ENCODE measurements at regions not wholly inside any gene's neighbourhood (a gene's known extent, or its start where the extent isn't known, plus 50 kb on each side); places are given as distances from the start of the nearest gene placed in this dataset.

- no peak for DNase-seq
Observed at GRCh38 chr14:46279776-46280175, 371.8 kb downstream of the RPL10L start.

GRCh38 chr14:46279327-46279726 is 372.3 kb downstream of the RPL10L start:
- DNase-seq, result no peak

- DNase-seq, result no peak
Observed at GRCh38 chr14:46259536-46259935, 392.0 kb downstream of the RPL10L start.

- no peak for DNase-seq
Observed at GRCh38 chr14:46256381-46256780, 395.2 kb downstream of the RPL10L start.

GRCh38 chr14:46250113-46250703 is 401.4 kb downstream of the RPL10L start:
- peak; percentile 9 for DNase-seq

GRCh38 chr14:46248001-46248630 is 403.5 kb downstream of the RPL10L start:
- DNase-seq, result no peak

GRCh38 chr14:46245276-46245675 is 406.3 kb downstream of the RPL10L start:
- no peak for DNase-seq

GRCh38 chr14:46233786-46234185 is 417.8 kb downstream of the RPL10L start:
- no peak for DNase-seq

- no peak for DNase-seq
Observed at GRCh38 chr14:46230540-46230939, 421.0 kb downstream of the RPL10L start.

- DNase-seq, result no peak
Observed at GRCh38 chr14:46215801-46216200, 435.8 kb downstream of the RPL10L start.

- DNase-seq, result peak; percentile 0
Observed at GRCh38 chr14:46198676-46199075, 452.9 kb downstream of the RPL10L start.

GRCh38 chr14:46197856-46198255 is 453.7 kb downstream of the RPL10L start:
- peak; percentile 34 for DNase-seq
